ENCODE measurements at regions not wholly inside any gene's neighbourhood (a gene's known extent, or its start where the extent isn't known, plus 50 kb on each side); places are given as distances from the start of the nearest gene placed in this dataset.

DNA sequence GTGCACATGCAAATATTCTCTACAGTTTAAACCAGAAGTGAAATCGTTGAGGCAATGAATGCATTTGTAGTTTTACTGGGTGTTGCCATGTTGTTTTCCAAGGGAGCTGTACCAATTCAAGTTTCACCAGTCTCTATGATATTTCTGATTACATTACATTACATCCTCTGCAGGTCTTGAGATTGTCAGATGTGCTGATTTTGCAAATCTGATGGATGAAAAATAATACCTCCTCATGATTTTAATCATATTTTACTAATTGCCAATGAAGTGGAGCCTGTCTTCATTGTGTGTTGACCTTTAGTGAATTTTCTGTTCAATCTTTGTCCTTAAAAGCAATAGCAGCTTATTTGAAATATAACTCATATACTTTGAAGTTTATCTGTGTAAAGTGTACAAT is 282.4 kb downstream of the NR2F2 start:
- no peaks in the 10 kb centered on the region for H3K9me3 ChIP-seq (ENCODE audit: insufficient read depth, low read length)
- TF ChIP-seq EZH2phosphoT487 (IDR thresholded peaks at IDR 0.05; ENCODE audit: low read depth) (no peak), CTCF (IDR thresholded peaks at IDR 0.05; ENCODE audit: low read depth, low read length) (no peak)
- no peaks in the 10 kb centered on the region for H3K4me1 ChIP-seq (ENCODE audit: low read length)
- no peak overlapping the region for H3K4me3 ChIP-seq (ENCODE audit: low read length)
- H3K79me2 ChIP-seq (ENCODE audit: low read length): no peaks in the 10 kb centered on the region
- H2AFZ ChIP-seq (ENCODE audit: low read depth, low read length): no peak overlapping the region
- no peaks in the 10 kb centered on the region for H3K36me3 ChIP-seq (replicated peaks; ENCODE audit: low read depth, low read length)
- no peak overlapping the region for H3K9ac ChIP-seq (ENCODE audit: low read length)
- H4K20me1 ChIP-seq (ENCODE audit: insufficient read depth, low read length): no peaks in the 10 kb centered on the region
- no peaks in the 10 kb centered on the region for H3K27me3 ChIP-seq (ENCODE audit: low read depth, low read length)
- no peak overlapping the region for H3K4me2 ChIP-seq (ENCODE audit: low read length)
- H3K27ac ChIP-seq (ENCODE audit: low read length): no peak overlapping the region

- Histone ChIP-seq H3K36me3 (replicated peaks; ENCODE audit: low read depth, low read length) (no peaks in the 10 kb centered on the region), H3K4me1 (ENCODE audit: low read length) (no peaks in the 10 kb centered on the region), H3K27me3 (ENCODE audit: low read depth, low read length) (no peaks in the 10 kb centered on the region), H3K79me2 (ENCODE audit: low read length) (no peaks in the 10 kb centered on the region), H3K4me2 (ENCODE audit: low read length) (no peak overlapping the region), H4K20me1 (ENCODE audit: insufficient read depth, low read length) (no peaks in the 10 kb centered on the region), H3K27ac (ENCODE audit: low read length) (no peak overlapping the region), H3K4me3 (ENCODE audit: low read length) (no peak overlapping the region), H3K9me3 (ENCODE audit: insufficient read depth, low read length) (no peaks in the 10 kb centered on the region), H2AFZ (ENCODE audit: low read depth, low read length) (no peak overlapping the region), H3K9ac (ENCODE audit: low read length) (no peak overlapping the region)
- no peak for TF ChIP-seq CTCF (IDR thresholded peaks at IDR 0.05; ENCODE audit: low read depth, low read length)
These were observed 288.7 kb downstream of the NR2F2 start for GRCh38 chr15:96619174-96619573.

- no peak overlapping the region for H2AFZ ChIP-seq (ENCODE audit: low read depth, low read length)
- no peak overlapping the region for H3K27ac ChIP-seq (ENCODE audit: low read length)
- H4K20me1 ChIP-seq (ENCODE audit: insufficient read depth, low read length): no peaks in the 10 kb centered on the region
- H3K27me3 ChIP-seq (ENCODE audit: low read depth, low read length): no peaks in the 10 kb centered on the region
- no peaks in the 10 kb centered on the region for H3K9me3 ChIP-seq (ENCODE audit: insufficient read depth, low read length)
- no peaks in the 10 kb centered on the region for H3K79me2 ChIP-seq (ENCODE audit: low read length)
- H3K9ac ChIP-seq (ENCODE audit: low read length): no peak overlapping the region
- no peak overlapping the region for H3K4me2 ChIP-seq (ENCODE audit: low read length)
- H3K4me1 ChIP-seq (ENCODE audit: low read length): no peaks in the 10 kb centered on the region
- H3K4me3 ChIP-seq (ENCODE audit: low read length): no peak overlapping the region
- no peaks in the 10 kb centered on the region for H3K36me3 ChIP-seq (replicated peaks; ENCODE audit: low read depth, low read length)
- TF ChIP-seq CTCF (IDR thresholded peaks at IDR 0.05; ENCODE audit: low read depth, low read length) (no peak), EZH2phosphoT487 (IDR thresholded peaks at IDR 0.05; ENCODE audit: low read depth) (no peak)
These were observed 292.2 kb downstream of the NR2F2 start for GRCh38 chr15:96622714-96623113.

- H3K9me3 ChIP-seq (ENCODE audit: insufficient read depth, low read length): no peaks in the 10 kb centered on the region
- TF ChIP-seq EZH2phosphoT487 (IDR thresholded peaks at IDR 0.05; ENCODE audit: low read depth): no peak
- TF ChIP-seq CTCF (IDR thresholded peaks at IDR 0.05; ENCODE audit: low read depth, low read length): no peak
- H3K4me2 ChIP-seq (ENCODE audit: low read length): no peak overlapping the region
- no peak overlapping the region for H3K27ac ChIP-seq (ENCODE audit: low read length)
- H3K9ac ChIP-seq (ENCODE audit: low read length): no peak overlapping the region
- no peaks in the 10 kb centered on the region for H3K79me2 ChIP-seq (ENCODE audit: low read length)
- no peaks in the 10 kb centered on the region for H4K20me1 ChIP-seq (ENCODE audit: insufficient read depth, low read length)
- H3K4me3 ChIP-seq (ENCODE audit: low read length): no peak overlapping the region
- no peaks in the 10 kb centered on the region for H3K4me1 ChIP-seq (ENCODE audit: low read length)
- no peaks in the 10 kb centered on the region for H3K27me3 ChIP-seq (ENCODE audit: low read depth, low read length)
- H2AFZ ChIP-seq (ENCODE audit: low read depth, low read length): no peak overlapping the region
- no peaks in the 10 kb centered on the region for H3K36me3 ChIP-seq (replicated peaks; ENCODE audit: low read depth, low read length)
These were observed 294.8 kb downstream of the NR2F2 start for GRCh38 chr15:96625256-96625655.

Measured in OCI-LY3 (cell line).